ENCODE measurements at regions not wholly inside any gene's neighbourhood (a gene's known extent, or its start where the extent isn't known, plus 50 kb on each side); places are given as distances from the start of the nearest gene placed in this dataset.

- TF ChIP-seq, protein P1, sequence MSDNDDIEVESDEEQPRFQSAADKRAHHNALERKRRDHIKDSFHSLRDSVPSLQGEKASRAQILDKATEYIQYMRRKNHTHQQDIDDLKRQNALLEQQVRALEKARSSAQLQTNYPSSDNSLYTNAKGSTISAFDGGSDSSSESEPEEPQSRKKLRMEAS (IDR thresholded peaks at IDR 0.05; ENCODE audit: insufficient read depth, insufficient read length), result no peak
- TF ChIP-seq JUN (IDR thresholded peaks at IDR 0.05; ENCODE audit: borderline replicate concordance, insufficient read depth, insufficient read length, low read depth), result no peak
Observed at GRCh38 chr5:109920736-109921135, 231.0 kb downstream of the MAN2A1 start.

Data from endothelial cell of umbilical vein (primary cell).